HepG2 (cell line): ENCODE measurements at regions not wholly inside any gene's neighbourhood (a gene's known extent, or its start where the extent isn't known, plus 50 kb on each side); places are given as distances from the start of the nearest gene placed in this dataset.

Experiments used
- ATAC-seq: fragments of 200-7000 bp; cut with Tn5 transposase; 3 replicates; pipeline ENCODE4 v1.9.1; 2020; ENCODE audit warnings: mild to moderate bottlenecking, moderate library complexity
- BruUV-seq: library from RNA; stranded (reverse); fragments of 400-500 nt; replicated peaks from 2 replicates; lab custom pipeline; 2021; lab: Mats Ljungman, UMichigan
- CTCF ChIA-PET: fragments of 300-600 bp; formaldehyde crosslinking; extraction: SDS; loops from one replicate; lab custom pipeline; 2021; ENCODE audit warnings: low total read pairs, inconsistent platforms, low intra/inter-chr PET ratio; lab: Yijun Ruan, JAX
- POLR2A ChIA-PET: fragments of 350-600 bp; sonication (Branson Sonifier 250); formaldehyde crosslinking; loops from one replicate; lab custom pipeline; 2020; ENCODE audit warnings: antibody characterized with exemption, inconsistent platforms; lab: Yijun Ruan, JAX
- DNase-seq: peaks from one replicate; pipeline ENCODE4 v3.0.0-alpha.2; 2015; ENCODE audit warnings: low spot score
- FAIRE-seq: peaks from 3 replicates; lab custom pipeline; 2011; peaks lifted over from hg19 to GRCh38; lab: Jason Lieb, UNC
- H2AFZ ChIP-seq: one replicate; pipeline ENCODE4 v1.6.1; 2011; ENCODE audit warnings: low read length, inconsistent platforms
- H3K27ac ChIP-seq: fragments of 300-600 bp; 3 replicates; pipeline ENCODE4 v1.8.0; 2011; ENCODE audit warnings: mixed run types, mild to moderate bottlenecking, mixed read lengths, low read length, inconsistent platforms; ENCODE audit not compliant: insufficient read depth; ENCODE audit errors: extremely low read length
- H3K27me3 ChIP-seq, 2 experiments: fragments of 200-600 bp in 1 of 2; 2 replicates in 1 of 2; 3 replicates in 1 of 2; pipeline versions ENCODE4 v1.6.0 to v1.8.0; 2011; ENCODE audit warnings: low read length in 2 of 2, mild to moderate bottlenecking in 2 of 2, moderate library complexity in 2 of 2, inconsistent platforms in 1 of 2; ENCODE audit not compliant: insufficient read depth in 2 of 2, control insufficient read depth in 1 of 2
- H3K36me3 ChIP-seq, 2 experiments: fragments of 200-600 bp in 1 of 2; replicated peaks in 1 of 2; 2 replicates in 1 of 2; 3 replicates in 1 of 2; pipeline versions ENCODE4 v1.5.1 to v1.8.0; 2011; ENCODE audit warnings: low read length in 2 of 2, inconsistent platforms in 1 of 2; ENCODE audit not compliant: insufficient read depth in 2 of 2, control insufficient read depth in 1 of 2
- H3K4me1 ChIP-seq: 2 replicates; pipeline ENCODE4 v1.5.1; 2012; ENCODE audit warnings: low read length, inconsistent platforms; ENCODE audit not compliant: insufficient read depth
- H3K4me2 ChIP-seq: 2 replicates; pipeline ENCODE4 v1.6.0; 2011; ENCODE audit warnings: low read depth, low read length, inconsistent platforms
- H3K4me3 ChIP-seq, 3 experiments: fragments of 200-600 bp in 1 of 3; sonication (generic), shearing (Covaris generic) in 1 of 3; replicated peaks in 1 of 3; 2 replicates each; pipeline ENCODE4 v1.5.1; 2011 to 2016; ENCODE audit warnings: low read length in 3 of 3, inconsistent platforms in 2 of 3, low read depth in 2 of 3, mild to moderate bottlenecking in 2 of 3, control low read depth in 1 of 3, mixed read lengths in 1 of 3; ENCODE audit not compliant: insufficient read depth in 1 of 3
- H3K79me2 ChIP-seq: one replicate; pipeline ENCODE4 v1.6.1; 2011; ENCODE audit warnings: low read length, inconsistent platforms; ENCODE audit not compliant: insufficient read depth
- H3K9ac ChIP-seq: 2 replicates; pipeline ENCODE4 v1.6.0; 2011; ENCODE audit warnings: mild to moderate bottlenecking, low read depth, low read length, inconsistent platforms; ENCODE audit not compliant: insufficient read depth
- H3K9me3 ChIP-seq: 2 replicates; pipeline ENCODE4 v1.5.1; 2012; ENCODE audit warnings: mild to moderate bottlenecking, low read length
- H4K20me1 ChIP-seq: 2 replicates; pipeline ENCODE4 v1.6.0; 2011; ENCODE audit warnings: inconsistent platforms, mild to moderate bottlenecking, low read length, moderate library complexity; ENCODE audit not compliant: insufficient read depth
- FOXC1 ChIP-seq: sonication (generic); formaldehyde crosslinking; IDR thresholded peaks from 2 replicates; pipeline ENCODE4 v1.8.0; 2022; ENCODE audit warnings: mild to moderate bottlenecking, missing genetic modification reagents, borderline replicate concordance
- FOXO1 ChIP-seq: sonication (generic); formaldehyde crosslinking; IDR thresholded peaks from 2 replicates; pipeline ENCODE4 v1.4.0; 2020; ENCODE audit warnings: missing genetic modification reagents
- HNF4G ChIP-seq, 2 experiments: sonication (generic) in 1 of 2; formaldehyde crosslinking in 1 of 2; IDR thresholded peaks; 2 replicates each; pipeline versions ENCODE4 v1.4.0 to v1.6.1; 2011 to 2020; ENCODE audit warnings: borderline replicate concordance in 2 of 2, low read depth in 2 of 2, mild to moderate bottlenecking in 2 of 2, low read length in 1 of 2, missing genetic modification reagents in 1 of 2, moderate library complexity in 1 of 2
- MTF2 ChIP-seq: sonication (generic); formaldehyde crosslinking; IDR thresholded peaks from 2 replicates; pipeline ENCODE4 v1.5.0; 2020; ENCODE audit warnings: missing genetic modification reagents, borderline replicate concordance
- STAG1 ChIP-seq: sonication (generic); formaldehyde crosslinking; IDR thresholded peaks from 2 replicates; pipeline ENCODE4 v1.4.0; 2020; ENCODE audit warnings: missing genetic modification reagents
- TSC22D2 ChIP-seq: sonication (generic); formaldehyde crosslinking; IDR thresholded peaks from 2 replicates; pipeline ENCODE4 v1.5.1; 2020; ENCODE audit warnings: missing genetic modification reagents, mild to moderate bottlenecking, borderline replicate concordance
- ZBTB43 ChIP-seq: sonication (generic); formaldehyde crosslinking; conservative IDR thresholded peaks from 2 replicates; pipeline ENCODE4 v1.4.0; 2020; ENCODE audit warnings: missing genetic modification reagents
- ZFP62 ChIP-seq: sonication (generic); formaldehyde crosslinking; IDR thresholded peaks from 2 replicates; pipeline ENCODE4 v1.4.0; 2020; ENCODE audit warnings: missing genetic modification reagents
- ZFP82 ChIP-seq: sonication (generic); formaldehyde crosslinking; IDR thresholded peaks from 2 replicates; pipeline ENCODE4 v1.5.1; 2020; ENCODE audit warnings: mild to moderate bottlenecking, missing genetic modification reagents, borderline replicate concordance
- ZNF556 ChIP-seq: sonication (generic); formaldehyde crosslinking; IDR thresholded peaks from 2 replicates; pipeline ENCODE4 v1.4.0; 2020; ENCODE audit warnings: mild to moderate bottlenecking, missing genetic modification reagents, borderline replicate concordance
- ZNF749 ChIP-seq: sonication (generic); formaldehyde crosslinking; IDR thresholded peaks from 2 replicates; pipeline ENCODE4 v1.8.0; 2022; ENCODE audit warnings: mild to moderate bottlenecking, missing genetic modification reagents, moderate library complexity, borderline replicate concordance
- ZNF766 ChIP-seq: sonication (generic); formaldehyde crosslinking; IDR thresholded peaks from 2 replicates; pipeline ENCODE4 v1.5.0; 2020; ENCODE audit warnings: missing genetic modification reagents, borderline replicate concordance
- WGBS: methylation state at CpG from one replicate; pipeline ENCODE4 v1.1.6; 2017; ENCODE audit warnings: low lambda C conversion rate; 5-methylcytosine and 5-hydroxymethylcytosine counted together
- in situ Hi-C: cut with HindIII; loops from 2 replicates; pipeline ENCODE4 v1.10.0; 2017; ENCODE audit warnings: low pct_unique_long_range_greater_than_20kb; ENCODE audit not compliant: extremely low pct_ligation_motif_present
- intact Hi-C: fragments of 100-400 bp; cut with micrococcal nuclease; formaldehyde crosslinking; loops from one replicate; pipeline ENCODE4 v1.10.0; 2022; ENCODE audit not compliant: unreplicated experiment
- TF ChIP-seq, protein P1 (sequence below): sonication (generic); formaldehyde crosslinking; IDR thresholded peaks from 2 replicates; pipeline ENCODE4 v1.5.0; 2020; ENCODE audit warnings: missing genetic modification reagents

GRCh38 chr12:91577586-91578539 lies 395.2 kb upstream of the DCN start:
- no TSS peak for BruUV-seq
- Histone ChIP-seq H2AFZ (no peak overlapping the region), H3K4me2 (no peak overlapping the region), H3K27me3 (no peaks in the 10 kb centered on the region), H3K36me3 (no peaks in the 10 kb centered on the region), H3K4me3 (no peak overlapping the region), H3K4me1 (no peaks in the 10 kb centered on the region), H3K79me2 (no peaks in the 10 kb centered on the region), H3K27ac (no peak overlapping the region), H3K9ac (no peak overlapping the region), H4K20me1 (no peaks in the 10 kb centered on the region), H3K9me3 (no peaks in the 10 kb centered on the region)
- in situ Hi-C loops (no loop called here), intact Hi-C loops (loop anchor here (2.0 kb wide), 1 partner anchor 993 kb away; no protein-coding TSS in a partner anchor)
- ChIA-PET CTCF (no interaction called here), POLR2A (no interaction called here)
- ATAC-seq: no peak
- DNase-seq: no peak
- no peak for FAIRE-seq
- WGBS: under 1% methylated on average over 7 of the region's 7 CpGs
- TF ChIP-seq STAG1 (CRISPR knock-in tag) (peak; percentile 22; the same call in 1 of the 2 replicates), HNF4G (IDR thresholded peaks at IDR 0.05; ENCODE audit: borderline replicate concordance, low read depth, low read length) (no peak), HNF4G (CRISPR knock-in tag; IDR thresholded peaks at IDR 0.05; ENCODE audit: borderline replicate concordance, low read depth) (no peak)

- in situ Hi-C loops (no loop called here), intact Hi-C loops (no loop called here)
- 11% methylated on average over 1 of the region's 1 CpG for WGBS
- ATAC-seq: no peak
- Histone ChIP-seq H3K9me3 (no peaks in the 10 kb centered on the region), H3K4me1 (no peaks in the 10 kb centered on the region), H3K9ac (no peak overlapping the region), H3K27ac (no peak overlapping the region), H2AFZ (no peak overlapping the region), H3K27me3 (no peaks in the 10 kb centered on the region), H3K36me3 (no peaks in the 10 kb centered on the region), H4K20me1 (no peaks in the 10 kb centered on the region), H3K4me3 (no peak overlapping the region), H3K4me2 (no peak overlapping the region), H3K79me2 (no peaks in the 10 kb centered on the region)
- BruUV-seq: no TSS peak
- ChIA-PET CTCF (no interaction called here), POLR2A (no interaction called here)
- DNase-seq: no peak
- no peak for FAIRE-seq
- TF ChIP-seq ZBTB43 (CRISPR knock-in tag) (no peak), FOXC1 (no peak), ZFP62 (CRISPR knock-in tag) (no peak), ZNF766 (CRISPR knock-in tag) (no peak), ZNF556 (CRISPR knock-in tag) (no peak), TSC22D2 (CRISPR knock-in tag) (no peak), FOXO1 (CRISPR knock-in tag) (no peak), MTF2 (CRISPR knock-in tag) (no peak), ZNF749 (CRISPR knock-in tag) (no peak), ZFP82 (CRISPR knock-in tag) (no peak)
- TF ChIP-seq, protein P1, sequence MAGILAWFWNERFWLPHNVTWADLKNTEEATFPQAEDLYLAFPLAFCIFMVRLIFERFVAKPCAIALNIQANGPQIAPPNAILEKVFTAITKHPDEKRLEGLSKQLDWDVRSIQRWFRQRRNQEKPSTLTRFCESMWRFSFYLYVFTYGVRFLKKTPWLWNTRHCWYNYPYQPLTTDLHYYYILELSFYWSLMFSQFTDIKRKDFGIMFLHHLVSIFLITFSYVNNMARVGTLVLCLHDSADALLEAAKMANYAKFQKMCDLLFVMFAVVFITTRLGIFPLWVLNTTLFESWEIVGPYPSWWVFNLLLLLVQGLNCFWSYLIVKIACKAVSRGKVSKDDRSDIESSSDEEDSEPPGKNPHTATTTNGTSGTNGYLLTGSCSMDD (CRISPR knock-in tag): no peak
Measured at GRCh38 chr12:91576432-91576831, 393.8 kb upstream of the DCN start.
